Chondrocyte (in vitro differentiated cells): ENCODE measurements at regions not wholly inside any gene's neighbourhood (a gene's known extent, or its start where the extent isn't known, plus 50 kb on each side); places are given as distances from the start of the nearest gene placed in this dataset.

Experiments
- DNase-seq: peaks from one replicate; pipeline ENCODE4 v3.0.0; 2021; ENCODE audit warnings: mixed read lengths, low spot score
- H3K27ac Mint-ChIP-seq: one replicate; pipeline ENCODE4 v1.8.0; 2021; ENCODE audit warnings: mild to moderate bottlenecking, moderate library complexity, mixed read lengths; ENCODE audit not compliant: unreplicated experiment
- H3K27me3 Mint-ChIP-seq: 2 replicates; pipeline ENCODE4 v1.8.0; 2021; ENCODE audit warnings: low read depth, mixed read lengths
- H3K36me3 Mint-ChIP-seq: 2 replicates; pipeline ENCODE4 v1.8.0; 2021; ENCODE audit warnings: low read depth, mixed read lengths
- H3K4me1 Mint-ChIP-seq: 2 replicates; pipeline ENCODE4 v1.8.0; 2021; ENCODE audit warnings: low read depth, mild to moderate bottlenecking, mixed read lengths
- H3K4me3 Mint-ChIP-seq: one replicate; pipeline ENCODE4 v1.8.0; 2021; ENCODE audit warnings: mild to moderate bottlenecking, moderate library complexity, mixed read lengths; ENCODE audit not compliant: unreplicated experiment
- H3K9me3 Mint-ChIP-seq: 2 replicates; pipeline ENCODE4 v1.8.0; 2021; ENCODE audit warnings: low read depth, mixed read lengths
- TF ChIP-seq, protein P1 (sequence below): fragments of 200-600 bp; sonication (generic); IDR thresholded peaks from 2 replicates; pipeline ENCODE4 v1.5.0; 2021; ENCODE audit warnings: antibody characterized with exemption, mild to moderate bottlenecking, moderate library complexity

DNA sequence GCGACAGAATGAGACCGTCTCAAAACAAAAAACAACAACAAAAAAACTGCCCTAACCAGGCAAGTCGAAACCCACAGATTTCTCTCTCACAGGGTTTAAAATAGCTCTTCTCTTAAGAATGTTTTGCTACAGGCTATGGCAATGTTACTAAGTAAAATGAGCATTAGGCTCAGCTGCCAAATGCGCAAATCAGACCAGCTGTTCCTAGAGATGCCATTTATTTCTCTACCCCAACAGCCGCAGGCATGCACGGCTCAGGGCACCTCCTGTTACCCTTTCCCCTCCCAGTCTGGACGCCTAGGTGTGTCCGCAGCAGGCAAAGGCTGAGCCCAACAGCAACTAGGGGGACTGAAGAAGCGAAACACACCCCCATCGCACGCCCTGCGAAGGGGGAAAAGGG is 168.3 kb upstream of the MBL2 start:
- DNase-seq = no peak

DNA sequence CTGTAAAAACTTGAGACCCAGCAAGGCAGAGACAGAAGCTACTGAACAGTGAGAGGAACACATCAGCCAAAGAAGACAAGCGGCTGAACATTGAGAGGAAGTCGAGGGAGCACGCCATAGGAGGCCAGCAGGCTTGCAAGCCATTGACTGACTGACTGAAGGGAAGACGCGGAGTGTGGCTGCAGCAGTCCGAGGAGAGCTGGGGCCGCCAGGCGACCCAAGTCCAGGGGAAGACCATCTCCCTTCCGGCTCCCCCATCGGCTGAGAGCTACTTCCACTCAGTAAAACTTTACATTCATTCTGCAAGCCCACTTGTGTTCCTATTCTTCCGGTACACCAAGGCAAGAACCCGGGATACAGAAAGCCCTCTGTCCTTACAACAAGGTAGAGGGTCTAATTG is 167.3 kb upstream of the MBL2 start:
- DNase-seq = no peak
- H3K4me3 Mint-ChIP-seq = no peak overlapping the region
- TF ChIP-seq, protein P1, sequence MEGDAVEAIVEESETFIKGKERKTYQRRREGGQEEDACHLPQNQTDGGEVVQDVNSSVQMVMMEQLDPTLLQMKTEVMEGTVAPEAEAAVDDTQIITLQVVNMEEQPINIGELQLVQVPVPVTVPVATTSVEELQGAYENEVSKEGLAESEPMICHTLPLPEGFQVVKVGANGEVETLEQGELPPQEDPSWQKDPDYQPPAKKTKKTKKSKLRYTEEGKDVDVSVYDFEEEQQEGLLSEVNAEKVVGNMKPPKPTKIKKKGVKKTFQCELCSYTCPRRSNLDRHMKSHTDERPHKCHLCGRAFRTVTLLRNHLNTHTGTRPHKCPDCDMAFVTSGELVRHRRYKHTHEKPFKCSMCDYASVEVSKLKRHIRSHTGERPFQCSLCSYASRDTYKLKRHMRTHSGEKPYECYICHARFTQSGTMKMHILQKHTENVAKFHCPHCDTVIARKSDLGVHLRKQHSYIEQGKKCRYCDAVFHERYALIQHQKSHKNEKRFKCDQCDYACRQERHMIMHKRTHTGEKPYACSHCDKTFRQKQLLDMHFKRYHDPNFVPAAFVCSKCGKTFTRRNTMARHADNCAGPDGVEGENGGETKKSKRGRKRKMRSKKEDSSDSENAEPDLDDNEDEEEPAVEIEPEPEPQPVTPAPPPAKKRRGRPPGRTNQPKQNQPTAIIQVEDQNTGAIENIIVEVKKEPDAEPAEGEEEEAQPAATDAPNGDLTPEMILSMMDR = no peak
- no peaks in the 10 kb centered on the region for H3K36me3 Mint-ChIP-seq
- no peaks in the 10 kb centered on the region for H3K4me1 Mint-ChIP-seq
- H3K9me3 Mint-ChIP-seq = no peaks in the 10 kb centered on the region
- H3K27ac Mint-ChIP-seq = no peak overlapping the region
- H3K27me3 Mint-ChIP-seq = peaks cover 12% of the 10 kb centered on the region

More for the DNA sequence above, 168.3 kb upstream of the MBL2 start:
- Mint-ChIP-seq H3K4me3 (no peak overlapping the region), H3K27me3 (peaks cover 9% of the 10 kb centered on the region), H3K27ac (no peak overlapping the region), H3K4me1 (no peaks in the 10 kb centered on the region), H3K36me3 (no peaks in the 10 kb centered on the region), H3K9me3 (no peaks in the 10 kb centered on the region)
- TF ChIP-seq, protein P1 = no peak

DNA sequence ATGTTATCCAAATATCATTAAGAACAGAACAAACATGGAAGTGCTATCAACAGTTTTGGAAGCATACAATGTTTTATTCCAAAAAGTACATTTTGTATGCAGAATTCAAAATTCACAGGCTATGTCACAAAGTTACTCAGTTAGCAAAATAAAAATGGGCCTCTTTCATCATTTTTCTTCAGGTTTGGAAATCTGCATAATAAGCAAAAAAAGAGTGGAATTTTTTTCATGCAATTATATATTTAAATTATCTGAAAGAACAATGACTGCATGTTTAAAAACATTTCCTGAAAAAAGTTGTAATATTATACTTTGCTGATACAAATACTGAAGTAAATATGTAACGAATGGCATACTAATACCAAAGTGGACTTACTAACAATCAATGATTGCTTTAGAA is 161.2 kb upstream of the MBL2 start:
- no peak overlapping the region for H3K27ac Mint-ChIP-seq
- H3K4me1 Mint-ChIP-seq = no peaks in the 10 kb centered on the region
- DNase-seq = no peak
- no peaks in the 10 kb centered on the region for H3K36me3 Mint-ChIP-seq
- no peaks in the 10 kb centered on the region for H3K9me3 Mint-ChIP-seq
- H3K27me3 Mint-ChIP-seq = peaks cover 23% of the 10 kb centered on the region
- TF ChIP-seq, protein P1 = no peak
- no peak overlapping the region for H3K4me3 Mint-ChIP-seq

DNA sequence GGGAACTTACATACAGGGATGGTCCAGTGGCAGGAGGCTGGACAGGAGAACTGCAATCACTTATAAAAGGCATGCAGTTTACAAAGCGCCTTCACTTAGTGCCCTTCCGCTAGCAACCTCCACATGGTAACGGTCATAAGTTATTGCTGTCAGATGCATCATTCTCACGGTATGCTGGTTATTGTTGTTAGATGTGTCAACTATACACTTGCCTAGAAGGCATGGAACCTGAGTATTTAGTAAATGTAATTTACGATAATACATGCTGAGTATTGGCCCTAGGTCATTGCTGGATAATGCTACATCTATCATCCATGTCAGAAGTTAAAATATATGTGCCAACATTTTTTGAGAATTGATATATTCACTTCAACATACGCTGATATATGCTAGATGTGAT is 155.1 kb upstream of the MBL2 start:
- Mint-ChIP-seq H3K27ac (no peak overlapping the region), H3K4me3 (no peak overlapping the region), H3K27me3 (peaks cover 14% of the 10 kb centered on the region)

DNA sequence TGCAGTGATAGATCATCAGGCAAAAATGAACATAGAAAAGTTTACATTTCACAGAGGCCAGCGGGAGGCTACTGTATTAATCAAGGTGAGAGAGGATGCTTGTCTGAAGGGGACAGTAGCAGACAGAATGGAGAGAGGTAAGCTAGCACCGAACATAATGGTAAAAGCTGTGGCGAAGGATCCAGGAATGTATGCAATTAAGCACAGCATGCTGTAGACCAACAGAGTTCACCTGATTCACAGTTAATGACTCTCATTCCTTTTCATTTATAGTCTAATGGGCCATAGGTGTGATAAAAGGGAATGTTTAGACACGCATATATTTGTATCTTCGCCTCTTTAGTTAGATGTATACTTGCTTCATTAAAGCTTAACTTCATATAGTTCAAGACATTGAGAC is 150.9 kb upstream of the MBL2 start:
- TF ChIP-seq, protein P1 = no peak
- Mint-ChIP-seq H3K4me3 (no peak overlapping the region), H3K27ac (no peak overlapping the region), H3K4me1 (no peaks in the 10 kb centered on the region), H3K27me3 (peaks cover 21% of the 10 kb centered on the region), H3K36me3 (no peaks in the 10 kb centered on the region), H3K9me3 (no peaks in the 10 kb centered on the region)
- DNase-seq = no peak

More for the DNA sequence above, 155.1 kb upstream of the MBL2 start:
- no peaks in the 10 kb centered on the region for H3K4me1 Mint-ChIP-seq
- DNase-seq = no peak
- H3K36me3 Mint-ChIP-seq = no peaks in the 10 kb centered on the region
- no peaks in the 10 kb centered on the region for H3K9me3 Mint-ChIP-seq
- TF ChIP-seq, protein P1 = no peak
